ENCODE measurements at regions not wholly inside any gene's neighbourhood (a gene's known extent, or its start where the extent isn't known, plus 50 kb on each side); places are given as distances from the start of the nearest gene placed in this dataset.
"Not testable (repeated sequence)": the region's sequence is repeated elsewhere in the genome, so short reads cannot be mapped to it uniquely, and the experiment has no call there.

- no peak for DNase-seq (ENCODE audit: extremely low spot score)
- POLR2A ChIA-PET = no interaction called here
- TF ChIP-seq CTCF (IDR thresholded peaks at IDR 0.05; ENCODE audit: control extremely low read depth, extremely low read depth, low read depth, missing control alignments) = no peak
- CTCF ChIA-PET = interaction anchor here (0.9 to 1.3 kb wide), 3 partner anchors 11 to 57 kb away, joined by 3 to 4 read pairs (median 4); no protein-coding TSS in a partner anchor
These were observed 169.5 kb upstream of the LAMA2 start for GRCh38 chr6:128713461-128713860.

GRCh38 chr6:128712898-128713297, 170.0 kb upstream of the LAMA2 start:
- DNase-seq (ENCODE audit: extremely low spot score) = no peak
- CTCF ChIA-PET = interaction anchor here (0.9 to 1.3 kb wide), 2 partner anchors 12 to 58 kb away, joined by 4 read pairs; no protein-coding TSS in a partner anchor
- POLR2A ChIA-PET = no interaction called here
- no peak for TF ChIP-seq CTCF (IDR thresholded peaks at IDR 0.05; ENCODE audit: control extremely low read depth, extremely low read depth, low read depth, missing control alignments)

DNA sequence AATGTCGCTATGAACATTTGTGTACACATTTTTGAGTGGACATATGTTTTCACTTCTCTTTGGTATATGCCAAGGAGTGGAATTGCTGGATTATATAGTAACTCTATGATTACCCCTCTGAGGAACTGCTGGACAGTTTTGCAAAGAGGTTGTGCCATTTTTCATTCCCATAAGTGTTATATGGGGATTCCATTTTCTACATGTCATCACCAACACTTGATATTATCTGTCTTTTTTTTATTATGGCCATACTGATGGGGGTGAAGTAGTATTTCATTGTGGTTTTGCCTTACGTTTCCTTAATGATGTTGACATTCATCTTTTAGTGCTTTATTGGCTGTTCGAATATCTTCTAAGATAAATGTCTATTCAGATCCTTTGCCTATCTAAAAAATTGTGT, 171.8 kb upstream of the LAMA2 start:
- ChIA-PET POLR2A (no interaction called here), CTCF (interaction anchor here (1.0 to 1.2 kb wide), 2 partner anchors 11 to 15 kb away, joined by 3 to 4 read pairs; no protein-coding TSS in a partner anchor)
- no peak for DNase-seq (ENCODE audit: extremely low spot score)
- no peak for TF ChIP-seq CTCF (IDR thresholded peaks at IDR 0.05; ENCODE audit: control extremely low read depth, extremely low read depth, low read depth, missing control alignments)

DNA sequence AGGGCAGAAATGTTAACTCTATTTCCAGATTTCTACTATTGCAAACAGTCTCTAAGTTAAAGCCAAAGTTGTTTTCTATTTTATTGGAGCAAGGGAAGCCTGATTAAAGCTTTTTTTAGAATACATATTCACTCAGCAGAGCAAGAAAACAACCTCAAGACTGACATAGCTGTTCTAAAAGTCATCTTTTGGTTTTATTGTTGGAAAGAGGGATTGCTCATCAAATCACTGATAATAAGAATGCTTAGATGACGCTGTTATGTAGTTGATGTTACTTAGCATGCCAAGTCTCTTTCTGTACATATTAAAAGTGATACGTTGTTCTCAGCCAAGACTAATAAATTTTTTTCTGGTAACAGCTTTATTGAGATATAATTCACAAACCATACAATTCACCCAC, 172.6 kb upstream of the LAMA2 start:
- POLR2A ChIA-PET = no interaction called here
- CTCF ChIA-PET = interaction anchor here (1.0 to 1.4 kb wide), 3 partner anchors 11 to 18 kb away, joined by 3 to 4 read pairs (median 3); no protein-coding TSS in a partner anchor
- no peak for TF ChIP-seq CTCF (IDR thresholded peaks at IDR 0.05; ENCODE audit: control extremely low read depth, extremely low read depth, low read depth, missing control alignments)
- DNase-seq (ENCODE audit: extremely low spot score) = no peak

- TF ChIP-seq CTCF (IDR thresholded peaks at IDR 0.05; ENCODE audit: control extremely low read depth, extremely low read depth, low read depth, missing control alignments) = no peak
- CTCF ChIA-PET = no interaction called here
- POLR2A ChIA-PET = no interaction called here
- no peak for DNase-seq (ENCODE audit: extremely low spot score)
These were observed 178.3 kb upstream of the LAMA2 start for GRCh38 chr6:128704601-128705000.

GRCh38 chr6:128703794-128704193, 179.1 kb upstream of the LAMA2 start:
- DNase-seq (ENCODE audit: extremely low spot score); CTCF ChIA-PET; POLR2A ChIA-PET: not testable (repeated sequence)

DNA sequence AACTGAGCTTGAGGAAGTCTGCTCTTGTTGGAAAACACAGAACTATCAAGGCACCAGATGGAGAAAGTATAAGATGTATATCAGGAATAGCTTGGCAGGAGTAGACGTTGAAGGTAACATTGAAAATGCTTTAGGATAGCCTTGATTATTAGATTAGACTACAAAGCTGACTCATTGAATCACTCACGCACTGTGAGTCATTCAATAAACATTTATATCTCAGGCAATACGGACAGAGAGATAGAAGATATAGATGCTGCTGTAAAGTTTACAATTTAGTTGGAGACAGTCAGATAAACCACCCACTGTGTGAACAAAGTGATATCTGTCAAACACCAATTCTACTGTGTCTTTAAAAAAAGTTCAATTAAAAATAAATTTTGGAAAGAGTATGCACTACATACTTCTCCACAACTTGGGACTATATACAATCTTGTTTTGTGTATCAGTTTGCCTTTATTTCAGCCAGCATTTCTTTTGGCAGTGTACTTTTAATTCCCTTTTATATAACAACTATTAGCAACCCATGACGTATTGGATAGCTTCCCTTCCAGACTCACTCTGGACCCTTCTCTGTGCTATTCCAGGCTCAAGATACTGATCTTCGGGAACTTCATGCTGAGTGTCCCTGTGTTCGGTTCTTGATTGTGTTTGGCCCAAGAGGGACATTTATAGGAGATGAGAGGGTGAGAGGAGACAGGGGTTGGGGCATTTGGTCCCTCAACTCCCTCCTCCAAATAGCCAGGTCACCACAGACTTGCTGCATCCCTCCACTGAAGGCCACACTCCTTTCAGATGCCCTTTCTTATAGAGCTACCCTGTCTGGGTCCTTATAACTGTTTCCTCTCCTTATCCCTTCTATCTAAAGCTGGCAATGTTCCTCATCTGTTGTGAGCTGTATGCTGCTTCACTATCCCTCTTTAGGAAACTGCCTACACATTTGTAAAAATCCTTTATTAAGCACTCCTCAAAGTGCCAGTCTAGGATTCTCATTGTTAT, 176.6 kb upstream of the PTPRK start:
- ChIA-PET POLR2A (no interaction called here), CTCF (interaction anchor here (0.9 to 2.3 kb wide), 2 partner anchors 9 to 28 kb away, joined by 3 to 5 read pairs; no protein-coding TSS in a partner anchor)
- DNase-seq (ENCODE audit: extremely low spot score) = no peak
- TF ChIP-seq CTCF (IDR thresholded peaks at IDR 0.05; ENCODE audit: control extremely low read depth, extremely low read depth, low read depth, missing control alignments) = no peak
